CD4-positive, alpha-beta memory T cell (primary cell): ENCODE measurements at regions not wholly inside any gene's neighbourhood (a gene's known extent, or its start where the extent isn't known, plus 50 kb on each side); places are given as distances from the start of the nearest gene placed in this dataset.

Source experiments
- CTCF ChIA-PET: fragments of 350-600 bp; sonication (Branson Sonifier 250); formaldehyde crosslinking; loops from one replicate; lab custom pipeline; 2021; ENCODE audit warnings: inconsistent platforms; ENCODE audit not compliant: partially characterized antibody; lab: Charles Lee
- POLR2A ChIA-PET: fragments of 350-600 bp; sonication (Branson Sonifier 250); formaldehyde crosslinking; loops from one replicate; lab custom pipeline; 2021; ENCODE audit not compliant: partially characterized antibody; lab: Charles Lee
- DNase-seq, 5 donors: peaks; one replicate each; pipeline versions ENCODE4 v3.0.0 to v3.0.0-alpha.2; 2020 to 2022; ENCODE audit warnings: mixed read lengths in 1 of 5
- H3K27ac ChIP-seq: one replicate; pipeline ENCODE4 v1.7.0; 2013; ENCODE audit warnings: low read depth, low read length
- H3K27me3 ChIP-seq: 2 replicates; pipeline ENCODE4 v1.7.0; 2013; ENCODE audit warnings: mild to moderate bottlenecking, low read length, moderate library complexity; ENCODE audit not compliant: insufficient read depth
- H3K36me3 ChIP-seq: 2 replicates; pipeline ENCODE4 v1.7.0; 2013; ENCODE audit warnings: mild to moderate bottlenecking, low read length, moderate library complexity; ENCODE audit not compliant: insufficient read depth
- H3K4me1 ChIP-seq: 2 replicates; pipeline ENCODE4 v1.7.0; 2013; ENCODE audit warnings: mild to moderate bottlenecking, low read length, moderate library complexity; ENCODE audit not compliant: insufficient read depth
- H3K4me3 ChIP-seq, 2 donors: one replicate each; pipeline ENCODE4 v1.7.0; 2013; ENCODE audit warnings: low read length in 2 of 2, mild to moderate bottlenecking in 1 of 2
- H3K9me3 ChIP-seq, 2 donors: one replicate each; pipeline ENCODE4 v1.7.0; 2013; ENCODE audit warnings: low read length in 2 of 2, control low read depth in 1 of 2; ENCODE audit not compliant: control insufficient read depth in 1 of 2
- H3K27ac Mint-ChIP-seq, 7 donors: one replicate each; pipeline ENCODE4 v1.8.0; 2020 to 2021; ENCODE audit warnings: mixed read lengths in 7 of 7, mild to moderate bottlenecking in 6 of 7, inconsistent platforms in 3 of 7, moderate library complexity in 3 of 7
- H3K27me3 Mint-ChIP-seq, 2 donors: one replicate each; pipeline ENCODE4 v1.8.0; 2020 to 2021; ENCODE audit warnings: mixed read lengths in 2 of 2
- H3K36me3 Mint-ChIP-seq, 2 donors: one replicate each; pipeline ENCODE4 v1.8.0; 2020 to 2021; ENCODE audit warnings: mixed read lengths in 2 of 2, inconsistent platforms in 1 of 2, mild to moderate bottlenecking in 1 of 2
- H3K4me1 Mint-ChIP-seq, 4 donors: one replicate each; pipeline ENCODE4 v1.8.0; 2020 to 2021; ENCODE audit warnings: mixed read lengths in 4 of 4, mild to moderate bottlenecking in 1 of 4
- H3K4me3 Mint-ChIP-seq, 8 donors: one replicate each; pipeline ENCODE4 v1.8.0; 2020 to 2021; ENCODE audit warnings: mixed read lengths in 8 of 8, mild to moderate bottlenecking in 7 of 8, moderate library complexity in 6 of 8, inconsistent platforms in 3 of 8
- H3K9me3 Mint-ChIP-seq, 8 donors: one replicate each; pipeline ENCODE4 v1.8.0; 2020 to 2021; ENCODE audit warnings: mixed read lengths in 8 of 8, mild to moderate bottlenecking in 5 of 8, inconsistent platforms in 3 of 8, moderate library complexity in 1 of 8
- intact Hi-C: fragments of 100-400 bp; cut with micrococcal nuclease; formaldehyde crosslinking; loops from one replicate; pipeline ENCODE4 v1.15.1; 2023

DNA sequence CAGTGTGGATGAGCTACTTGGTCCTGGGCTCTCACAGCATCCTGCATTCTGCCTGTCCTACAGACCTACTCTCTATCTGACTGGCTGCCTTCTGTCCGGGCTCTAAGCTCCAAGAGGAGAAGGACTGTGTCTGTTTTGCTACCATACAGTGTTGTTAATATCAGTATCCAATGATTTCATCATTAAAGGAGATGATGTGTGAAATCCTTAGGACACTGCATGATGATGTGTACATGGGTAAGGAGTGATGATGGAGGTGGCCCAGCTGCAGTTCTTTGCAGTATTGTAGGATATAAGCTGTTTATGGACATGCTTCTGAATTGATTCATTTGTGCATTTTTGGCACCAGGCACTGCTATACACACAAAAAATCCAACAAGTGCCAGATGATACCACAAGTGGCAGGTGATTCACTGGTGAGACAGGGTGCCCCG, 536.9 kb upstream of the CDH11 start:
- Histone ChIP-seq H3K4me3 (no peak overlapping the region), H3K27me3 (no peaks in the 10 kb centered on the region), H3K27ac (no peak overlapping the region), H3K9me3 (no peaks in the 10 kb centered on the region), H3K4me1 (no peaks in the 10 kb centered on the region), H3K36me3 (no peaks in the 10 kb centered on the region)
- H3K4me1 Mint-ChIP-seq, result no peaks in the 10 kb centered on the region
- peaks cover 2 to 13% (median 7%) of the 10 kb centered on the region in 8 donors for H3K9me3 Mint-ChIP-seq
- intact Hi-C loops, result no loop called here
- no peak overlapping the region for H3K27ac Mint-ChIP-seq
- no peak overlapping the region for H3K4me3 Mint-ChIP-seq
- DNase-seq, result no peak
- peaks cover 0 to 4% of the 10 kb centered on the region in 2 donors for H3K27me3 Mint-ChIP-seq
- ChIA-PET CTCF (no interaction called here), POLR2A (no interaction called here)
- no peaks in the 10 kb centered on the region for H3K36me3 Mint-ChIP-seq

DNA sequence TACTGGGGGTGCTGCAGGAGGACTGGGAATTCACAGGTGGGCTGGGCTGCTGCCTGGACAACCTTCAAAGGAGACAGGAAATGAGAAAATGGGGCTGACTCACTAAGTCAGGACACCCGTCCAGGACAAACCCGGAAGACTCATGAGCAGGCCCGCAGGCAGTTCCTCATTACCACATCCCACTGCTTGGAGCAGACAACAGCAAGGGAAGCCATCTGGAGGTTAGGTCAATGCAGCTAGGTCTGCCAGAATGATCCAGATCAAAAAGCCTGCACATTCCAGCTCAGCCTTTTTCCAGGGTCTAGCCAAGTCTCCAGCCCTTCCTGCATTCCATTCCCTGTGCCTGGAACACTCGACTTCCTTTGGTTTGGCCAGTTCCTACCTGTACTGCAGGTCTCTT, 536.5 kb upstream of the CDH11 start:
- DNase-seq, result no peak
- no peak overlapping the region for H3K4me3 ChIP-seq
- Mint-ChIP-seq H3K9me3 (peaks cover 0 to 13% (median 3%) of the 10 kb centered on the region in 8 donors), H3K36me3 (no peaks in the 10 kb centered on the region), H3K4me1 (no peaks in the 10 kb centered on the region), H3K27ac (no peak overlapping the region), H3K27me3 (peaks cover 0 to 2% of the 10 kb centered on the region in 2 donors), H3K4me3 (no peak overlapping the region)
- no peaks in the 10 kb centered on the region for H3K4me1 ChIP-seq
- H3K27ac ChIP-seq, result no peak overlapping the region
- no peaks in the 10 kb centered on the region for H3K9me3 ChIP-seq
- ChIA-PET POLR2A (no interaction called here), CTCF (no interaction called here)
- no peaks in the 10 kb centered on the region for H3K36me3 ChIP-seq
- intact Hi-C loops, result no loop called here
- no peaks in the 10 kb centered on the region for H3K27me3 ChIP-seq

DNA sequence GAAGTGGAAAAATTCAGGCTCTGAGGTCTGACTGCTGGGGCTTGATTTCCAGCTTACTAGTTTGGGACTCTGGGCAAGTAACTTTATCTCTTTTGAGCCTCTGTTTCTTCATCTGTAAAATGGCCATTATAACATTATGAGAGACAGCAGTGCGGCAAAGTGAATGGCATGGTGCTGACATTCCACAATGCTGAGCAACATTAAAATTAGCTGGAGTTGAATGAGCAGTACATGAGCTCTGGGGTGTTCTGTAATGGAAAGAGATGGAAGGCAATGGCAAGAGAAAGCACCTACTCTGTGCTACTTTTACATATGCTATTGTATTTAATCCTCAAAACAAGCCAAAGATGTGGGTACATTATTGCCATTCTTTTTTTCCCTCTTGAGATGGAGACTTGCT, 535.7 kb upstream of the CDH11 start:
- Mint-ChIP-seq H3K4me3 (no peak overlapping the region), H3K9me3 (peaks cover 0 to 12% (median 2%) of the 10 kb centered on the region in 8 donors), H3K36me3 (no peaks in the 10 kb centered on the region), H3K27me3 (peaks cover 0 to 2% of the 10 kb centered on the region in 2 donors), H3K27ac (no peak overlapping the region), H3K4me1 (no peaks in the 10 kb centered on the region)
- ChIA-PET CTCF (no interaction called here), POLR2A (no interaction called here)
- Histone ChIP-seq H3K27me3 (no peaks in the 10 kb centered on the region), H3K36me3 (no peaks in the 10 kb centered on the region), H3K27ac (no peak overlapping the region), H3K4me1 (no peaks in the 10 kb centered on the region), H3K4me3 (no peak overlapping the region), H3K9me3 (no peaks in the 10 kb centered on the region)
- no peak for DNase-seq
- intact Hi-C loops, result no loop called here

DNA sequence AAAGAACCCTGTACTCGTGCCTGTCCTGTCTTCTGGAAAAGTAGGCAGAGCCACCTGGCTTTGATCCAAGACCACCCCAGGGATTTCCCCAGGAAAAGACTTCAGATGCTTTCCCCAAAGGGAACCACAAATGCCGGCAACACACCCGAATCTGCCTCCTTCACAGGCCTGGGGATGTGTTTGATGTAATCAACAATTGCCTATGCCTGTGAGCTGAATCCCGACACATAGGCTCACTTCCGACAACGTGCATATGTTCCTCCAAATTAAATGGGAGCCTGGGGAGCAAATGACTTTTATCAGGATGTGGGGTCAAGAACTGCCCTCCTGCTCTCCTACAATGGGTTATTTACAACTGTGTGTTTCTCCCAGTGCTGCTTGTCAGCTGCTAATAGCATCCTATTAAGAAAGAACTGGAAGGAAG, 535.2 kb upstream of the CDH11 start:
- Histone ChIP-seq H3K9me3 (no peaks in the 10 kb centered on the region), H3K4me3 (no peak overlapping the region), H3K36me3 (no peaks in the 10 kb centered on the region), H3K4me1 (no peaks in the 10 kb centered on the region), H3K27ac (no peak overlapping the region), H3K27me3 (no peaks in the 10 kb centered on the region)
- ChIA-PET POLR2A (no interaction called here), CTCF (no interaction called here)
- Mint-ChIP-seq H3K4me3 (no peak overlapping the region), H3K27me3 (peaks cover 0 to 2% of the 10 kb centered on the region in 2 donors), H3K9me3 (peaks cover 0 to 12% (median 3%) of the 10 kb centered on the region in 8 donors), H3K36me3 (no peaks in the 10 kb centered on the region), H3K27ac (no peak overlapping the region), H3K4me1 (no peaks in the 10 kb centered on the region)
- DNase-seq, result no peak
- intact Hi-C loops, result no loop called here

DNA sequence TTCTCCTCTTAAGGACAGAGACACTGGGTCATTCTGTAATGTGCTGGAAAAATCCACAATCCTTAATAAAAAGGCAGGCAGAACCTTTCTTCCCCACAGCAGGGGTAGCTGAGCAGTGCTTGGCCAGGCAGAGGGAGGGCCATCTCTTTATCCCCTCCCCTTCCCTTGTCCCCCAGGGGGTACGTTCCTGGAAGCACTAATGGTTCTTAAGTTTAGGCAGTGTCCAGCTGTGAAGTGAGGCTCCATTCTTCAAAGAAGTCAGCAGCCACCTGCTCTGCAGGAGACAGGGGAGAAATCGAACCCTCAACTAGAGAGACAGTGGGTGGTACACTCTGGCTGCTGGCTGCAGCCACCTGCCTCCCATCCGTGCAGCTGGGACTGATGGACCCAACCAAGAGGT, 533.9 kb upstream of the CDH11 start:
- no peaks in the 10 kb centered on the region for H3K36me3 ChIP-seq
- intact Hi-C loops, result no loop called here
- Mint-ChIP-seq H3K36me3 (no peaks in the 10 kb centered on the region), H3K4me1 (no peaks in the 10 kb centered on the region), H3K27ac (no peak overlapping the region), H3K9me3 (peaks cover 0 to 8% (median 3%) of the 10 kb centered on the region in 8 donors), H3K27me3 (peaks cover 0 to 2% of the 10 kb centered on the region in 2 donors), H3K4me3 (no peak overlapping the region)
- H3K27me3 ChIP-seq, result no peaks in the 10 kb centered on the region
- H3K27ac ChIP-seq, result no peak overlapping the region
- ChIA-PET CTCF (no interaction called here), POLR2A (no interaction called here)
- H3K9me3 ChIP-seq, result no peaks in the 10 kb centered on the region
- DNase-seq, result no peak
- H3K4me3 ChIP-seq, result no peak overlapping the region
- no peaks in the 10 kb centered on the region for H3K4me1 ChIP-seq

DNA sequence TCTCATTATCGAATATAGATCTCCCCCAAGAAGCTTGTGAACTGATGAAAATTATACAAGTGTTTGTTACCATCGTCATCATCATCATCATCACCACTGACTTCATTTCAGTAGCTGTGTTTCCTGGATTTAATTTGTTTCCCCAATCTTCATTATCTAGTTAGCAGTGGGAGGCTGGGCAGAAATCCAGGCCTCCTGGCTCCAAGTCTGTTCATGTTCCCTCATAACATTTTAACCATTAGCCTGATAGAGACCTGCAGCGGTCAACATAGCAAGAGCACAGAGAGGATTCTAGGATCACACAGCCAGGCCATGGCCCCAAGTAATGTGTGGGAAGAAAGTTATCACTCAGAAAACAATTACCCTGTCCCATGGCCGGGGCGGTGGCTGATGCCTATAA, 526.2 kb upstream of the CDH11 start:
- CTCF ChIA-PET, result no interaction called here
- H3K27me3 ChIP-seq, result no peaks in the 10 kb centered on the region
- no peaks in the 10 kb centered on the region for H3K27me3 Mint-ChIP-seq
- H3K27ac ChIP-seq, result no peak overlapping the region
- H3K9me3 ChIP-seq, result no peaks in the 10 kb centered on the region
- H3K4me1 ChIP-seq, result no peaks in the 10 kb centered on the region
- intact Hi-C loops, result no loop called here
- H3K9me3 Mint-ChIP-seq, result peaks cover 0 to 9% (median 1%) of the 10 kb centered on the region in 8 donors
- DNase-seq, result no peak
- no peak overlapping the region for H3K27ac Mint-ChIP-seq
- H3K4me3 ChIP-seq, result no peak overlapping the region
- no peaks in the 10 kb centered on the region for H3K36me3 Mint-ChIP-seq
- H3K36me3 ChIP-seq, result no peaks in the 10 kb centered on the region
- H3K4me3 Mint-ChIP-seq, result no peak overlapping the region
- POLR2A ChIA-PET, result no interaction called here
- H3K4me1 Mint-ChIP-seq, result no peaks in the 10 kb centered on the region

DNA sequence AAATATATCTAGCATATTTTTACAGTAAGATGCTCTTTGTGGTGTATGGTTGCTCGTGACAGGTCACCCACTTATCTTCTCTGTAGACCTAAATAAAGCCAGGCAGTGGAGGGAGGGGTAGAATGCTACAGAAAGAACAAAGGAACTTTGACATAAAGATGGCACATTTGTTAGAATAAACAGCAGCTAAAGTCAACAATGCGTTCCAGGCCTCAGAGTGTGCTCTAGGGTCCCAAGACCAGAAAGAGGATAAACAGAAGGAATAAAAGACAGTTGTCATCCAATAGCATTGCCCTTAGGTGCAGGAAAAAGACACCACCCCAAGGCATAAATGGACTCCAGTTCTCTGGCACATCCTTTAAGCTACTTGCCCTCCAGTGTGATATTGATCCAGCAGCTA, 523.0 kb upstream of the CDH11 start:
- no peak overlapping the region for H3K27ac ChIP-seq
- DNase-seq, result no peak
- Mint-ChIP-seq H3K27ac (no peak overlapping the region), H3K9me3 (peaks cover 0 to 9% (median 1%) of the 10 kb centered on the region in 8 donors), H3K36me3 (no peaks in the 10 kb centered on the region), H3K4me1 (no peaks in the 10 kb centered on the region), H3K27me3 (no peaks in the 10 kb centered on the region), H3K4me3 (no peak overlapping the region)
- no peaks in the 10 kb centered on the region for H3K36me3 ChIP-seq
- H3K27me3 ChIP-seq, result no peaks in the 10 kb centered on the region
- intact Hi-C loops, result no loop called here
- no peak overlapping the region for H3K4me3 ChIP-seq
- ChIA-PET CTCF (no interaction called here), POLR2A (no interaction called here)
- H3K9me3 ChIP-seq, result no peaks in the 10 kb centered on the region
- H3K4me1 ChIP-seq, result no peaks in the 10 kb centered on the region

DNA sequence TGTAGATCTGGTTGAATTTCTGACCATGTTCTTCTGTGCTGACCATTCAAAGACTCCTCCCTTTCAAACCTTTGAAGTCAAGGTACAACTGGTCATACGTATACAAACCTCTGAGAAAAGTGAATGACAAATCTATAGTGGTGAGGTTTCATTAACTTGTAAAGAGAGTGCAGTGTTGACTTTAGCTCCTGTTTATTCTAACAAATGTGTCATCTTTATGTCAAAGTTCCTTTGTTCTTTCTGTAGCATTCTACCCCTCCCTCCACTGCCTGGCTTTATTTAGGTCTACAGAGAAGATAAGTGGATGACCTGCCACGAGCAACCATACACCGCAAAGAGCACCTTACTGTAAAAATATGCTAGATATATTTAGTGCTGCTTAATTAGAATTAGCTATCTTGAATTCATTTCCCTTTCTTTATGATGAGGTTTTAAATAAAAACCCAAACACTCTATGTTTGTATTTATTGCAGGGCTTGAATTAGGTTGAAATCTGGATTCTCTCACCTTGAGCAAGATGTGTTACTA, 520.0 kb upstream of the CDH11 start:
- H3K27me3 Mint-ChIP-seq, result peaks cover 0 to 3% of the 10 kb centered on the region in 2 donors
- no peak overlapping the region for H3K27ac Mint-ChIP-seq
- Histone ChIP-seq H3K27me3 (no peaks in the 10 kb centered on the region), H3K36me3 (no peaks in the 10 kb centered on the region), H3K9me3 (no peaks in the 10 kb centered on the region), H3K4me1 (no peaks in the 10 kb centered on the region), H3K4me3 (no peak overlapping the region), H3K27ac (no peak overlapping the region)
- intact Hi-C loops, result no loop called here
- H3K4me3 Mint-ChIP-seq, result no peak overlapping the region
- POLR2A ChIA-PET, result no interaction called here
- peaks cover 0 to 7% (median 0%) of the 10 kb centered on the region in 8 donors for H3K9me3 Mint-ChIP-seq
- no peak for DNase-seq
- CTCF ChIA-PET, result no interaction called here
- H3K4me1 Mint-ChIP-seq, result no peaks in the 10 kb centered on the region
- H3K36me3 Mint-ChIP-seq, result no peaks in the 10 kb centered on the region
